Stimulated activated CD4-positive, alpha-beta T cell treated with anti-CD3 and anti-CD28 coated beads, Interleukin-1b, Interleukin-23, amount 100 ng/mL, for 48 hours (primary cell): ENCODE measurements at regions not wholly inside any gene's neighbourhood (a gene's known extent, or its start where the extent isn't known, plus 50 kb on each side); places are given as distances from the start of the nearest gene placed in this dataset.

ENCODE experiments used
- DNase-seq: peaks from one replicate; pipeline ENCODE4 v3.0.0-alpha.2; 2020

GRCh38 chr15:96756146-96756545, 425.6 kb downstream of the NR2F2 start:
- DNase-seq, result no peak

DNA sequence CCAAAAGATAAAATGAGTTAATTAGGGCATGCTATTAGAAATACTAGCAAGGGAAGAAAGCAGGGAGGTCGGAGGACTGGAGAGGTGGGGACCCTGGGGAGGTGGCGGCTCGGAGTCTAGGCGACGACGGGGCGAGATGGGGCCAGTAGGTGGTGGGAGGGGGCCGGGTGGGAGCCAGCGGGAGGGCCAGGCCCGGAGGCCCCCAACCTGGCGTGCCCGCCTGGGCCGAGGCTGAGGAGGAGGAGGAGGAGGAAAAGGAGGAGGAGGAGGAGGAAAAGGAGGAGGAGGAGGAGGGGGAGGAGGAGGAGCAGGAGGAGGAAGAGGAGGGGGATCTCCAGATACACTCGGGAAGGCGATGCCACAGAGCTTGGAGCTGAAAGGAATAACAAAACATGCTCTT, 426.2 kb downstream of the NR2F2 start:
- no peak for DNase-seq

GRCh38 chr15:96762566-96762965, 432.1 kb downstream of the NR2F2 start:
- DNase-seq, result no peak

DNA sequence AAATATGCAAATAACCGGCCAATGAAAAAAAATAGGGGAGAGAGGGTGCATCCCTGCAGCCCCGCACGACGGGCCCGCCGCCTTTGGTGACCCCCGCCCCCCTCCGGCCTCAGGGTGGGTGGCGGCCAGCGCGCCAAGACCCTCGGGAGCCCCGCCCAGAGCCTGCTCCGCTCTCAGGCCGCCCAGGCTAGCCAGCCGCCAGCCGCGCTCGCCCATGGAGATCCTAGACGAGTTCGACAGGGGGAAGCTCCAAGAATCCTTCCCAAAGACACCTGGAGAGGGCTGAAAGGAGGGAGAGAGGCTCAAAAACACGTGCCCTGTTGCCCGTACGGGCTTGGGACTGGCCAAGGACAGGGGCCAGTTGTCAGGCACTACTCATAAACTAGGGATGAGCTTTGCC, 434.0 kb downstream of the NR2F2 start:
- no peak for DNase-seq

GRCh38 chr15:96764946-96765345, 434.4 kb downstream of the NR2F2 start:
- DNase-seq, result no peak

GRCh38 chr15:96766366-96766765, 435.9 kb downstream of the NR2F2 start:
- DNase-seq, result no peak

DNA sequence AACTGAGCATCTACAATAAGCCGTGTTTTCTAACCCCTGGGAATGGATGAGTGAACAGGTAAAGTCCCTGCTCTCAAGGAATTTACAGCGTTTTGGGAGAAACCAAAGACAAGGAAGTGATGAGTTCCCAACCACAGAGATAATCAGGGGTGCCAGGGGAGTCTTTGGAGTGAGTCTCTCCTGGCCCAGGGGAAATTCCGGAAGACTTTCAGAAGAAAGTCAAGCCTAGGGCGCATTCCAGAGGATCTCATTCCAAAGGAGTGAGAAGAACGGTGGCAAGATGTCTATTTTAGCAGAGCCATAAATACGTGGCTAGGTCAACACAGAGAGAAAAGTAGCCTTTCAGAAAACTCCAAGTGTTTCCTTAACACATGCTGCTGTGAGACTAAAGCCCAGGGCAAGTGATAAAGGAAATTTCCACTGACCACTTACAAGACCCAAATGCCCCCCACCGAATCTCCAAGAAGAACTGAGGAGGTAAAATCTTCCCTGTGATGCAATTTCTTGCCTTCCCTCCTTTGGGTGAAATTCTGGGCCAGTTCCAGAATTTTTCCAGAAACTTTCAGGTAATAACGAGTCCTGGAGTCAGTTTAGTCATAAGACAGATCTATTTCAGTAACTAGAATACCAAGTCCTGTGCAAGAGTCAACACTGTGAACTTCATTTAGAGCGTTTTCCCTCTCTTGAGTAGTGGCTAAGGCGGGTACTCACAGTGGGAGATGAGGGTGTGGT, 437.4 kb downstream of the NR2F2 start:
- DNase-seq, result no peak

DNA sequence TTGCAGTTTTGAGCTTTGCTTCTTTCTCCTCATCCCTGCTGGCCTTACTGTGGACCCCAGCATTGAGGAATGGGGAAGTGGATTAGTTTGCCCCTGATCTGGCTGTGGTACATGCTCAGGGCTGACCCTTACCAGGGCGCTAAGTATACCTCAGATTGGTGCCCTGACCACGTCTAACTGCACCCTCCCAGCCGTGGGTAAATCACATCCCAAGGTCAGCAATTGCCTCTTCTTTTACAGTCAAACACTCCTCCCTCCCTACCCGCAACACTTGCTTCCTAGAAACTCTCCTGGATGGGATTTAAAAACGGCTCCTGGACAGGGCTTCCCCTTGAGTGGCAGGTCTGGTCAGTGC, 437.9 kb downstream of the NR2F2 start:
- no peak for DNase-seq

GRCh38 chr15:96771035-96771434, 440.5 kb downstream of the NR2F2 start:
- no peak for DNase-seq

DNA sequence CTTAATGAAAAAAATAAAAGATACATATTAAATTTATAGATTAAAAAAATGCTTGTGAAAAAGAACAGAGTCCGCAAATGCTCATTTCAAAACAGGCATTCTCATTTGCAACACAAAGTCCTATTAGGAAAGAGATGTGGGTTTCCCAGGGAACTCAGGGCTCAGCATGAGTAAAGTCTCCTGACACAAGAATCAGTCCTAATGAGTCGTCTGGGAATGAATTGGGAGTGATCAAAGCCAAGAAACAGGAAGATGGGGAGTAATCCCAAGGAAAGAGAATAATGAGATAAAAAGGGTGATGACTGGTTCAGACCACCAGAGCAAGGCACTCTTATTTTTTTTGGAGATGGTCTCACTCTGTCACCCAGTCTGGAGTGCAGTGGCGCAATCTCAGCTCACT, 443.7 kb downstream of the NR2F2 start:
- no peak for DNase-seq

GRCh38 chr15:96783746-96784145, 453.2 kb downstream of the NR2F2 start:
- no peak for DNase-seq

- DNase-seq, result no peak
These were observed 459.5 kb downstream of the NR2F2 start for GRCh38 chr15:96790004-96790403.

DNA sequence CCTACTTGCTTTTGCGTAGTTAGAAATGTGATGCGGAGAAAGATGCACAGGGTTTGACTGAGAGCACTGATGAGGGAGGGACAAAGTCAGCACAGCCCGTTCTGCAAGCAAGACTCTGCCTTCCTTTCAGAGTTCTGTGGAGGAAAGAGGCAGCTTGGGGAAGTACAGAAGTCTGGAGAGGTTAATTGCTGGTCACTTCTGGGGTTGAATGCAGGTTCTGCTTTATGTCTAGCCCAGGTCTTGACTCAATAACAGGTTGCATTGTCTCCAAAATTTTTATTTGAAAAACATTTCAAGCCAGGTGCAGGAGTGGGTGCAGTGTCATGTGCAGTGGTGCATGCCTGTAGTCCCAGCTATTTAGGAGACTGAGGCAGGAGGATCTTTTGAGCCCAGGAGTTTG, 461.7 kb downstream of the NR2F2 start:
- DNase-seq, result no peak

DNA sequence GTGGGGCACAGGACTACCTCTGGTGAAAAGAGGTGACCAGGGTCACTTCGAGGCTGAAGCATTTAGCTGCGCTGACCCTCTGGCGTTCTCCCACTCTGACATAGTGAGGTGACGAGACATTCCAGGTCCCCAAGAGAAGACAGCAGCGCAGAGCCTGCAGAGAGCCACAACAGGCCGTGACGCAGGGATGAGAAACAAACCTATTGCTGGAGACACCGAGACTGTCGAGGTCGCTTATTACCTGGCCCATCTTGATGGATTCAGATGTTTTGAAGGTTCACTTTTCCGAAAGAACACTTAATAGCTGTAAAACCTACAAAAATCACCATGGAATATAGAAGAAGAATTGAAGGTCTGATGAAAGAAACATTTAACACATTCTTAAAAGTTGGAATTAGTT, 466.3 kb downstream of the NR2F2 start:
- no peak for DNase-seq

DNA sequence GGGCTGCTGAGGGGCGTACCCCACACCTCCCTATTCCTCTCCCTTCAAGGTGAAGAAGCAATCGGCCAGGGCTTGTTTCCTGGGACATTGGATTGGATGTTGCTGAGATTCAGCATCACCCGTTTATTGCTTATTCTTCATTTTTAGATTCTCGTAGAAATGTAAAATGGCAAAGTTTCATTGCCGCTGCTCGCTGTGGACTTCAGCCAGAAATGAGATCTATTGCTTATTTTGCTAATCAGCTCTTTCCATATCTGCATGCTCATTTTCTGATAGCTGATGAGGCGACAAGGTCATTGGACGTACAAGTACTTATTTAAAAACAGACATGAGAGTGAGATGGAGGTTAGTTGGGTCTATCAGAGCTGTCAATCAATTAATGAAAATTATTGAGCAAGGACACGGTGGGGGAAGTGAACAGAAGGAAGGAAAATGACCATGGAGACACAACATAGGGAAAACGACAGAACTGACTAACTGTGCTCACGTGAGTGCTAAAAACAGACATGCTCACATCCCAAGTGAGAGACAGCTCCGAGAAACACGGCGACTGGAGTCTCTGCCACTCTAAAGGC, 471.2 kb downstream of the NR2F2 start:
- no peak for DNase-seq

- DNase-seq, result no peak
These were observed 472.2 kb downstream of the NR2F2 start for GRCh38 chr15:96802611-96803255.

DNA sequence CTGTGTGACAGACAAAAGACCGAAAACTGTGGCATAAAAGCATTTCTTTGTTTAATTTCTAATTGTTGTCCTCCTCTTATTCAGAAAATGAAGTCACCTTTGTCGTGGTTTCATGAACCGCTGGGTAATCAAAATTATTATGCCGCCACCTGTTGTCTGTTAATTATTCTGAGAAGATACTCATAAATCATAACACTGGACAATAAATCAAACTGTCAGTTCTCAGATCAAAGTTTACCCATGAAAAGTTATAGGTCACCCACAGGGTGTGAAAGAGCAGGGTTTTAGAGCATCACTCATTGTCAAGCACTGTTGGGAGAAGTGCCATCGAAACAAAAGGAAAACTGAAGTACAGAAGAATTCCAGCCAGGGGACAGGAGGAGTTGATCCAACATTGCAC, 474.3 kb downstream of the NR2F2 start:
- no peak for DNase-seq

GRCh38 chr15:96807361-96807760, 476.9 kb downstream of the NR2F2 start:
- DNase-seq, result no peak

DNA sequence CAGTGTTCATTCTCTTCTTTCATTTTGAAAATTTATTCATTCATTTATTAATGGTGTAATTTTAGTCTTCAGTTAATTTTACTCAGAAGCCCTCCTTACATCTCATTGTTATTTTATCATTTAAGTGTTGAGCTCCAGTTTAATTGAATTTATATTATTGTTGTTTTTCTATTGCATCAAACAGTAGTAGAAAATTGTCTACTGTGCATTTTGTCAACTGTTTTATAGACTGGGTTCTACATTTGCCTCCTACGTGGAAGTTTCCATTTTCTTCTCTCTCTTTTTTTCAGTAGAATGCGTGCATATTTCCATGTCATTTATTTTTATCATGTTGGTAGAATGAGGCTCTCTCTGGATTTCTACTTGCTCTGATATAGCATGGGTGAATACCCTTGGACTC, 487.4 kb downstream of the NR2F2 start:
- no peak for DNase-seq

DNA sequence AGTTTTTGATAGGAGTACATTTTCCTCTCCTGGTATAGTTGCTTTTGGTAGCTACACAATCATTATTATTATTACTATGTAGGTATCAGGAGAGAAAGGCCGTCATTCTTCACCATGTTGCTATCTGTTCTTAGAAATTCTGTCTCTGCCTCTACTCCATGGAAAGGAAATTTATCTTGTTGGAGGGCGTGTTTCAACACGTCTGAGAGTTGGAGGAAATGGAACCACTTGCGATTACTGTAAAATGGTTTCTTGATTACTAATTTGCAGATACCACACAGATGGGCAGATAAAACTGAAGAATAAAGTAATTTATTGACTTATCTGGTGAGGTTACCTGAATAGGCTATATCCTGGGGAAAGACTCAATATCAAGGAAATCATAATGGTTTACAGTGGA, 488.4 kb downstream of the NR2F2 start:
- DNase-seq, result no peak

DNA sequence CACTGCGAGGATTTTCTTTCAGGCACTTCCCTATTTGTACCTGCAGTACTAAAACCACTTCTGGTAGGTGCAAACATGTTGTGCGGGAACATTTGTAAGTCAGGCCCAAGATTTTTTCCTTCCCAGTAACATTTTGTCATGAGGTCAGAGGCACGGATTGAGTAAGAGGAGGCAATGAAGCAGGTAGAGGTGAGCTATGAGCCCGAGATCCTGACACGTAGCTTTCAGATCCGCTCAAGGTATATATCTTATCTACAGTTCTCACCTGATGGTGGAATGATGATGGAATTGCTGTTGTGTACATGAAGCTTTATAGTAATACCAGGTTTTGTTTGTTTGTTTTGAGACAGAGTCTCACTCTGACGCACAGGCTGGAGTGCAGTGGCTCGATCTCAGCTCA, 497.5 kb downstream of the NR2F2 start:
- DNase-seq, result no peak

DNA sequence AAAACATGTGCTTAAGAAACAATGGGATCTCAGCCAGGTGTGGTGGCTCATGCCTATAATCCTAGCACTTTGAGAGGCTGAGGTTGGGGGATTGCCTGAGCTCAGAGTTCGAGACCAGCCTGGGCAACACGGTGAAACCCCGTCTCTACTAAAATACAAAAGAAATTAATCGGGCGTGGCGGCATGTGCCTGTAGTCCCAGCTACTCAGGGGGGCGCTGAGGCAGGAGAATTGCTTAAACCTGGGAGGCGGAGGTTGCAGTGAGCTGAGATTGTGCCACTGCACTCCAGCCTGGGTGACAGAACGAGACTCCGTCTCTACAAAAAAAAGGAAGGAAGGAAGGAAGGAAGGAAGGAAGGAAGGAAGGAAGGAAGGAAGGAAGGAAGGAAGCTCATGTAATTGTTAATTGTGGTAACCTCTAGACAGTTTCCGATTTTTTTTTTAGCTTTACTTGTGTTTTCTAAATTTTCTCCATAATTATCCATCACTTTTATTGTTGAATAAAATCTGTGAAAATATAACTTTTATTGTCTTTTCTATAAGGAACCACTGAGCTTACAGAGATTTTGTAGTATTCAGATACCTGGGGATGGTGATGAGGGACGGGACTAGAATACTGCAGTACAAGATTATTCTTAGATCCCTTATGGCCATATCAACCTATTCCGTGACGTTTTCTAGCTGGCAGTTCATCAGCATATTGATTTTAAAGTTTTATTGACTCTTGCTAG, 506.9 kb downstream of the NR2F2 start:
- no peak for DNase-seq

- DNase-seq, result no peak
These were observed 507.6 kb downstream of the NR2F2 start for GRCh38 chr15:96838081-96838480.
